Fibroblast of skin of right quadriceps (primary cell): ENCODE measurements at regions not wholly inside any gene's neighbourhood (a gene's known extent, or its start where the extent isn't known, plus 50 kb on each side); places are given as distances from the start of the nearest gene placed in this dataset.
"Not testable (repeated sequence)": the region's sequence is repeated elsewhere in the genome, so short reads cannot be mapped to it uniquely, and the experiment has no call there.

Source experiments
- DNase-seq: peaks from one replicate; pipeline ENCODE4 v3.0.0-alpha.2; 2013

GRCh38 chr11:24216488-24216887, 280.4 kb upstream of the LUZP2 start:
- DNase-seq: no peak

- not testable (repeated sequence) for DNase-seq
Measured at GRCh38 chr11:24217319-24217718, 279.5 kb upstream of the LUZP2 start.

- no peak for DNase-seq
Measured at GRCh38 chr11:24225501-24225900, 271.4 kb upstream of the LUZP2 start.

- no peak for DNase-seq
Measured at GRCh38 chr11:24226606-24227005, 270.2 kb upstream of the LUZP2 start.

GRCh38 chr11:24233041-24233440, 263.8 kb upstream of the LUZP2 start:
- DNase-seq: no peak

GRCh38 chr11:24234822-24235508, 261.9 kb upstream of the LUZP2 start:
- peak; percentile 25 for DNase-seq

GRCh38 chr11:24238771-24239645, 257.8 kb upstream of the LUZP2 start:
- DNase-seq: peak; percentile 88

- no peak for DNase-seq
Measured at GRCh38 chr11:24239930-24240329, 256.9 kb upstream of the LUZP2 start.

GRCh38 chr11:24240496-24241175, 256.2 kb upstream of the LUZP2 start:
- DNase-seq: peak; percentile 37

- DNase-seq: no peak
Measured at GRCh38 chr11:24246715-24247114, 250.1 kb upstream of the LUZP2 start.

- DNase-seq: no peak
Measured at GRCh38 chr11:24247846-24248245, 249.0 kb upstream of the LUZP2 start.

GRCh38 chr11:24249921-24250320, 246.9 kb upstream of the LUZP2 start:
- DNase-seq: no peak

GRCh38 chr11:24253237-24253760, 243.6 kb upstream of the LUZP2 start:
- DNase-seq: no peak

GRCh38 chr11:24264868-24265267, 232.0 kb upstream of the LUZP2 start:
- DNase-seq: no peak

GRCh38 chr11:24267014-24267413, 229.8 kb upstream of the LUZP2 start:
- no peak for DNase-seq

- DNase-seq: no peak
Measured at GRCh38 chr11:24271798-24272197, 225.1 kb upstream of the LUZP2 start.

GRCh38 chr11:24274214-24274781, 222.6 kb upstream of the LUZP2 start:
- DNase-seq: not testable (repeated sequence)

- DNase-seq: no peak
Measured at GRCh38 chr11:24286238-24286637, 210.6 kb upstream of the LUZP2 start.

- DNase-seq: no peak
Measured at GRCh38 chr11:24289301-24289700, 207.6 kb upstream of the LUZP2 start.

GRCh38 chr11:24293964-24294363, 202.9 kb upstream of the LUZP2 start:
- no peak for DNase-seq

- no peak for DNase-seq
Measured at GRCh38 chr11:24295360-24295759, 201.5 kb upstream of the LUZP2 start.

GRCh38 chr11:24297461-24297860, 199.4 kb upstream of the LUZP2 start:
- DNase-seq: no peak

- peak; percentile 4 for DNase-seq
Measured at GRCh38 chr11:24298146-24298545, 198.7 kb upstream of the LUZP2 start.
